Keratinocyte (primary cell): ENCODE measurements at regions not wholly inside any gene's neighbourhood (a gene's known extent, or its start where the extent isn't known, plus 50 kb on each side); places are given as distances from the start of the nearest gene placed in this dataset.

Experiments
- CTCF ChIP-seq, 3 experiments: IDR thresholded peaks in 1 of 3; conservative IDR thresholded peaks in 1 of 3; optimal IDR thresholded peaks in 1 of 3; 2 replicates in 2 of 3; 3 replicates in 1 of 3; pipeline versions ENCODE3 to v1.5.1; 2011; ENCODE audit warnings: low read length in 3 of 3, mild to moderate bottlenecking in 3 of 3, moderate library complexity in 2 of 3, control low read depth in 1 of 3, inconsistent platforms in 1 of 3; ENCODE audit not compliant: insufficient read depth in 2 of 3; ENCODE audit errors: extremely low read depth in 1 of 3
- EZH2 ChIP-seq: IDR thresholded peaks from one replicate; pipeline ENCODE4 v1.6.1; 2012; ENCODE audit warnings: inconsistent platforms, mild to moderate bottlenecking, low read length, moderate library complexity

- TF ChIP-seq CTCF (optimal IDR thresholded peaks at IDR 0.05 in 1 of 3, IDR thresholded peaks at IDR 0.05 in 1 of 3, conservative IDR thresholded peaks at IDR 0.05 in 1 of 3; ENCODE audit: extremely low read depth in 1 of 3, insufficient read depth in 2 of 3, low read length in 3 of 3) (no peak), EZH2 (no peak)
Observed at GRCh38 chr1:98327220-98327861, 334.2 kb upstream of the SNX7 start.
